Fibroblast of lung (primary cell): ENCODE measurements at regions not wholly inside any gene's neighbourhood (a gene's known extent, or its start where the extent isn't known, plus 50 kb on each side); places are given as distances from the start of the nearest gene placed in this dataset.

Experiments used
- DNase-seq, 2 donors: peaks; one replicate each; pipeline versions ENCODE4 v3.0.0 to v3.0.0-alpha.2; 2010; ENCODE audit warnings: low read depth in 2 of 2
- H2AFZ ChIP-seq: 2 replicates; pipeline ENCODE4 v1.5.1; 2012; ENCODE audit warnings: low read length, control low read depth, inconsistent platforms
- H3K27ac ChIP-seq: 2 replicates; pipeline ENCODE4 v1.5.1; 2011; ENCODE audit warnings: low read length, control low read depth; ENCODE audit not compliant: insufficient read depth
- H3K27me3 ChIP-seq: 2 replicates; pipeline ENCODE4 v1.5.1; 2011; ENCODE audit warnings: mild to moderate bottlenecking, low read length; ENCODE audit not compliant: control insufficient read depth, insufficient read depth
- H3K36me3 ChIP-seq: 2 replicates; pipeline ENCODE4 v1.5.1; 2011; ENCODE audit warnings: low read length; ENCODE audit not compliant: control insufficient read depth, insufficient read depth
- H3K4me1 ChIP-seq: 2 replicates; pipeline ENCODE4 v1.5.1; 2011; ENCODE audit warnings: low read length; ENCODE audit not compliant: control insufficient read depth, insufficient read depth; ENCODE audit errors: extremely low read depth
- H3K4me2 ChIP-seq: 2 replicates; pipeline ENCODE4 v1.5.1; 2011; ENCODE audit warnings: low read length, control low read depth; ENCODE audit not compliant: insufficient read depth; ENCODE audit errors: extremely low read depth
- H3K4me3 ChIP-seq, 4 experiments: fragments of 200-600 bp in 1 of 4; sonication (generic) in 1 of 4; replicated peaks in 1 of 4; 2 replicates each; pipeline ENCODE4 v1.5.1; 2011 to 2016; ENCODE audit warnings: low read length in 4 of 4, low read depth in 3 of 4, mild to moderate bottlenecking in 3 of 4, control low read depth in 2 of 4, inconsistent platforms in 1 of 4, mixed read lengths in 1 of 4; ENCODE audit not compliant: insufficient read depth in 1 of 4; ENCODE audit errors: control extremely low read depth in 1 of 4
- H3K79me2 ChIP-seq: 2 replicates; pipeline ENCODE4 v1.5.1; 2012; ENCODE audit warnings: mild to moderate bottlenecking, low read length, inconsistent platforms; ENCODE audit not compliant: control insufficient read depth, insufficient read depth
- H3K9ac ChIP-seq: 2 replicates; pipeline ENCODE4 v1.5.1; 2011; ENCODE audit warnings: mild to moderate bottlenecking, low read length, control low read depth; ENCODE audit not compliant: insufficient read depth
- H3K9me3 ChIP-seq: 2 replicates; pipeline ENCODE4 v1.5.1; 2012; ENCODE audit warnings: low read depth, low read length; ENCODE audit not compliant: control insufficient read depth, insufficient read depth
- H4K20me1 ChIP-seq: 2 replicates; pipeline ENCODE4 v1.5.1; 2011; ENCODE audit warnings: low read length; ENCODE audit not compliant: control insufficient read depth, insufficient read depth; ENCODE audit errors: extremely low read depth
- CTCF ChIP-seq, 2 donors: IDR thresholded peaks in 1 of 2; conservative IDR thresholded peaks in 1 of 2; 1 replicate in 1 of 2; 2 replicates in 1 of 2; pipeline ENCODE4 v1.5.1; 2011 to 2012; ENCODE audit warnings: low read length in 2 of 2, control low read depth in 1 of 2, inconsistent platforms in 1 of 2, low read depth in 1 of 2, mild to moderate bottlenecking in 1 of 2
- EZH2 ChIP-seq: IDR thresholded peaks from 2 replicates; pipeline ENCODE4 v1.5.1; 2012; ENCODE audit warnings: low read length, control low read depth, mild to moderate bottlenecking; ENCODE audit errors: missing control alignments

- Histone ChIP-seq H3K27ac (no peak overlapping the region), H3K4me3 (no peak overlapping the region), H3K27me3 (no peaks in the 10 kb centered on the region), H4K20me1 (no peaks in the 10 kb centered on the region), H3K9ac (no peak overlapping the region), H3K4me1 (no peaks in the 10 kb centered on the region), H3K9me3 (no peaks in the 10 kb centered on the region), H2AFZ (no peak overlapping the region), H3K4me2 (no peak overlapping the region), H3K36me3 (no peaks in the 10 kb centered on the region), H3K79me2 (no peaks in the 10 kb centered on the region)
- TF ChIP-seq EZH2 (no peak), CTCF (conservative IDR thresholded peaks at IDR 0.05 in 1 of 2, IDR thresholded peaks at IDR 0.05 in 1 of 2; ENCODE audit: low read depth in 1 of 2, low read length in 2 of 2) (no peak)
- no peak for DNase-seq
These were observed 173.5 kb upstream of the OBI1 start for GRCh38 chr13:78832461-78832860.

DNA sequence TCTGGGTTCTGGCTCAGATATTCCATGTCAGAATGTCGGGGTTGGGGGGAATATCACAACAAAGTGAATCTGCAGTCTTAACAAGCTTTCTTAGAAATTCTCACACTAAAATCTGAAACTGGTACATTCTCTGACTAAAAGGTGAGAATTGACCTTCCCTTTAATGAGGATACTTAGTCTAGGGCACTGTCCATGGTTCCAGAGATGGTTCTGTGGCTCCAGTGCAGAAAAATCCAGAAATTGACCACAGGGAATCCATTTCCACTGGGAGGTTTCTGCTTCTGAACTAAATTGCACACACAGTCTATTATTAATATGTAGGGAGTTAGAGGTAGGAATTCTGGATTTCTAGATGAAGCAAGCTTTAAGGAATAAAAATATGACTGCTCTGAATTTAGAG is 171.6 kb upstream of the OBI1 start:
- no peak overlapping the region for H3K27ac ChIP-seq

GRCh38 chr13:78829821-78830220 is 170.9 kb upstream of the OBI1 start:
- no peak for DNase-seq
- TF ChIP-seq CTCF (conservative IDR thresholded peaks at IDR 0.05 in 1 of 2, IDR thresholded peaks at IDR 0.05 in 1 of 2; ENCODE audit: low read depth in 1 of 2, low read length in 2 of 2) (no peak), EZH2 (no peak)
- Histone ChIP-seq H3K27me3 (no peaks in the 10 kb centered on the region), H3K9ac (no peak overlapping the region), H3K4me1 (no peaks in the 10 kb centered on the region), H3K4me2 (no peak overlapping the region), H3K9me3 (no peaks in the 10 kb centered on the region), H3K36me3 (no peaks in the 10 kb centered on the region), H3K79me2 (no peaks in the 10 kb centered on the region), H3K27ac (no peak overlapping the region), H3K4me3 (no peak overlapping the region), H4K20me1 (no peaks in the 10 kb centered on the region), H2AFZ (no peak overlapping the region)

More for the DNA sequence above, 171.6 kb upstream of the OBI1 start:
- no peaks in the 10 kb centered on the region for H3K4me1 ChIP-seq
- no peak overlapping the region for H3K4me2 ChIP-seq
- H3K27me3 ChIP-seq, result no peaks in the 10 kb centered on the region
- H4K20me1 ChIP-seq, result no peaks in the 10 kb centered on the region
- H3K9me3 ChIP-seq, result no peaks in the 10 kb centered on the region
- TF ChIP-seq EZH2, result no peak
- no peak for TF ChIP-seq CTCF (conservative IDR thresholded peaks at IDR 0.05 in 1 of 2, IDR thresholded peaks at IDR 0.05 in 1 of 2; ENCODE audit: low read depth in 1 of 2, low read length in 2 of 2)
- no peaks in the 10 kb centered on the region for H3K36me3 ChIP-seq
- DNase-seq, result no peak
- no peak overlapping the region for H3K4me3 ChIP-seq
- H2AFZ ChIP-seq, result no peak overlapping the region
- no peaks in the 10 kb centered on the region for H3K79me2 ChIP-seq
- no peak overlapping the region for H3K9ac ChIP-seq
